Right kidney (tissue), 1 donor: ENCODE measurements at regions not wholly inside any gene's neighbourhood (a gene's known extent, or its start where the extent isn't known, plus 50 kb on each side); places are given as distances from the start of the nearest gene placed in this dataset.

Experiments
- DNase-seq: peaks from one replicate; pipeline ENCODE4 v3.0.0-alpha.2; 2016

DNA sequence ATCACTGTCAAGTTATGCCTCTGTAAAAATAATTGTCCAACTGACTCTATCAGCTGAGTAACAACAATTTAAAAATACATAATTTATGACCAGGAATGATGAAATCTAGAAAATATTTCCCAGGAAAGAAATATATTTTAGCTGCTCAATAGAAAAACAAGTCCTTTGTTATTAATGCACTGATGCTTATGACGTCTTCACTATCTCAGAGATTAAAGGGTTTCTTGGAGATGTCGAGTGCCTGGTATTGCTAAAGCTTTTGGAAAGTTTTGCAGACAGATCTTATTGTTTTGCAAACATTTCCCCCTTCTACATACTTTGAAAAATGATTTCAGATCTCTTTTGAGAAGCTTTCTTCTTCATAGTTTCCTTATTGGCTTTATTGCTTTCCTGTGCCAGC is 154.6 kb upstream of the RPS6KA3 start:
- DNase-seq = no peak

GRCh38 chrX:20420058-20420457 is 153.3 kb upstream of the RPS6KA3 start:
- DNase-seq = no peak

GRCh38 chrX:20418379-20419150 is 151.9 kb upstream of the RPS6KA3 start:
- DNase-seq = no peak

GRCh38 chrX:20414762-20415445 is 148.2 kb upstream of the RPS6KA3 start:
- DNase-seq = no peak

GRCh38 chrX:20414066-20414465 is 147.4 kb upstream of the RPS6KA3 start:
- DNase-seq = no peak

- no peak for DNase-seq
Observed at GRCh38 chrX:20412871-20413486, 146.3 kb upstream of the RPS6KA3 start.

DNA sequence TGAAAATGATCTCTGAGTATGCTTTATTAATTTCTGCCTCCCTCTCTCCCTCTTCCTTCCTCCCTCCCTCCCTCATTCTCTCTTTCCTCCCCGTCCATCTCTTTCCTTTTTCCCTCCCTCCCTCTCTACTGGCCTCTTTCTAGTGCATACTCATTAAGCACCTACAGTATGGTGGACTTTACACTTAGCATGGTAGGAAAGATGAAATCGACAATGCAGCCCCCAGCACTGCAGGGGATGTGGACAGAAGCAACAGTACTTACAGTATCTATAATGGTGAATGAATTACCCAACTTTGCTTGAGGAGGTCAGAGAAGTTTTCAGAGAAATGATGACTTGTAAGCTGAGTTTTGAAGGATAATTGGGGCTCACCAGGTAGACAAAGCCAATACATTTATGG is 143.8 kb upstream of the RPS6KA3 start:
- DNase-seq = no peak

DNA sequence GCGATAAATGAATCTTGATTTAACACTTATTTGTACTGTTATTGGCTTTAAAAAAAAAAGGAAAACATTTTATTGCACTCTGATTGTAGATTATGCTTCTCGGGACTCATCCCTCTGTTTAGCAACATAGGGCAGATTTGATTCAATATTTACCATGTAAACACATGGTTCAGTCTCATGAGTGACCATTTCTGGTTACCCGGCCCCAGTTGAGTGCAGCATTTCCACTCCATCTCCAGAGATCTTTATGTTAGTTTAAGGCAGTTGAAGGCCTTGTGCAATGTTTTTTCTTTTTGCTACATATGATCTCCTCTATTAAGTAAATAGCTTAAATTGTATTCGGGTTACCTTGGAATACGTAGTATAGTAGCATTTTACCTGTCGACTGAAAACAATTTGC is 143.3 kb upstream of the RPS6KA3 start:
- no peak for DNase-seq

DNA sequence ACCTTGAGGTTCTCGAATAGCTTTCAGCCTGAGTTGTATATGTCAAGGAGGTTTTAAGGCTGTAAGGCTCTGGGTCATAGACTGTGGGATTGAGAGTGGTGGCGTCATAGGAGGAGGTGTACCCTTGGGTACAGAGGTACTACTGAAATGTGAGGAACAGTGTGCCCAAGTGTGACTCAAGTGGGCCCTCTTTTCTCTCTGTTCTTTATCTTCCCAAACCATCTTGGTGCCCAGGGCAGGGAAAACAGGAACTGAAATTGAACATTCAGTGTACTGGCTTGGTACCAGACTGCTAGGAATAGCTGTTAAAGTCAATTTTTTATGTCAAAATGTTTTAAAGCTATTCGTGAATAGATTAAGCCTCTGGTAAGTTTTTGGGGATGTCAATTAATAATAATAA is 136.2 kb upstream of the RPS6KA3 start:
- no peak for DNase-seq

DNA sequence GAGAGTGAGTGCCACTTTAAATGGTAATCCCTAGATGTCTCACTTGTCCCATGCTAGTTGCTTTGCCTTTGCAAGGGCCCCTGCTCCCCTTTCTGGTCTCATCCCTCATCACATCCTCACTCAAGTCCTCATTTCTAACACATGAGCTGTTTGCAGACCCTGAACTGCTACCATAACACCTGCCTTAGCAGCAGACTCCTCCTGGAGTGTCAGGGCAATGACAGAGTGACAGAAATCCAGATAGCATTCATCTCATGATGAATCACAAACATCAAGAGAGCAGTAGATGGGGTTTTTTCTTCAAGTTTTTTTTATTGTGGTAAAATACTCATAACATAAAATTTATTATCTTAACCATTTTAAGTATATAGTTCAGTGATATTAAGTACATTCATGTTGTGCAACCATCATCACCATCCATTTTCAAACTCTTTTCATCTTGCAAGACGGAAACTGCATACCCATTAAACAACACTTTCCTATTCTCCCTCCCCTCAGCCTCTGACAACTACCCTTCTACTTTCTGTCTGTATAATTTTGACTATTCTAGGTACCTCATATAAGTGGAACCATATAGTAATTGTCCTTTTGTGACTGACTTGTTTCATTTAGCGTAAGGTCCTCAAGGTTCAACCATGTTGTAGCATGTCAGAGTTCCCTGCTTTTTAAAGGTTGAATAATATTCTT is 133.2 kb upstream of the RPS6KA3 start:
- DNase-seq = no peak

GRCh38 chrX:20397587-20397986 is 130.9 kb upstream of the RPS6KA3 start:
- DNase-seq = no peak

- DNase-seq = no peak
Observed at GRCh38 chrX:20394451-20394850, 127.7 kb upstream of the RPS6KA3 start.

- DNase-seq = no peak
Observed at GRCh38 chrX:20393944-20394343, 127.2 kb upstream of the RPS6KA3 start.

GRCh38 chrX:20388594-20388993 is 121.9 kb upstream of the RPS6KA3 start:
- DNase-seq = no peak

- no peak for DNase-seq
Observed at GRCh38 chrX:20383477-20383876, 116.8 kb upstream of the RPS6KA3 start.

DNA sequence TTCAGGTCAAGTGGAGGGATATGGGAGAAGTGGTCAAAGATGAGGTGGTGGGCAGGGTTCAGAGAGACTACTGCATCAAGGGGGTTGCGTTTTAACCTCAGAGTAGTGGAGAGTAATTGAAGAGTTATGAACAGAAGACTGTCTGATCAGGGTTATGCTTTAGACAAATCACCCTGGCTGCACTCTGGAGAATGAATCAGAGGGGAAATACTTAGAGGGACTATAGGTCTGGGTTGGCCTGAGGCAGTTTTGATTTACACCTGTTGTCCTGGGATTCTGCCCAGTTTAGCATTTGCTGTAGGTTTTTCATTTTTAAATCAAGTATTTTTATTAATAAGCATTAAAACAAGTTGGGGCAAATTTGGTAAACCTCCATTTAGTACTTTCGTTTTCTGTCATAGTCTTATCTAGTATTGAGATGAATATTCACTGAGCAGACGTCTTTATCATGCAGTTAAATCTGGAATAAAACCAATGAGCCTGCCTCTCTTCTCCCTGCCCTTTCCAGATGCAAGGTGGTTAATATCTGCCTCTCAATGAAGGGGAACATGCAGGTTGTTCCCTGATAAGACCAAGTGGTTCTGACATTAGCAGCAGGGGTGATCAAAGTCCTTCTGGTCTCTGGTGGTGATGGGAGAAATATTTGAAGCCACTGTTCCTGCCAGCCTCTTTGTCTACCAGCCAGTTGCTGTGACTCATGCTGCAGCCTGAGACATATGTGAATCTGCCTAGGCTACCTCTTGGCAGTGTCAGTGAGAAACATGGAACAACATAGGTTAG is 116.0 kb upstream of the RPS6KA3 start:
- no peak for DNase-seq

- no peak for DNase-seq
Observed at GRCh38 chrX:20382082-20382481, 115.4 kb upstream of the RPS6KA3 start.

DNA sequence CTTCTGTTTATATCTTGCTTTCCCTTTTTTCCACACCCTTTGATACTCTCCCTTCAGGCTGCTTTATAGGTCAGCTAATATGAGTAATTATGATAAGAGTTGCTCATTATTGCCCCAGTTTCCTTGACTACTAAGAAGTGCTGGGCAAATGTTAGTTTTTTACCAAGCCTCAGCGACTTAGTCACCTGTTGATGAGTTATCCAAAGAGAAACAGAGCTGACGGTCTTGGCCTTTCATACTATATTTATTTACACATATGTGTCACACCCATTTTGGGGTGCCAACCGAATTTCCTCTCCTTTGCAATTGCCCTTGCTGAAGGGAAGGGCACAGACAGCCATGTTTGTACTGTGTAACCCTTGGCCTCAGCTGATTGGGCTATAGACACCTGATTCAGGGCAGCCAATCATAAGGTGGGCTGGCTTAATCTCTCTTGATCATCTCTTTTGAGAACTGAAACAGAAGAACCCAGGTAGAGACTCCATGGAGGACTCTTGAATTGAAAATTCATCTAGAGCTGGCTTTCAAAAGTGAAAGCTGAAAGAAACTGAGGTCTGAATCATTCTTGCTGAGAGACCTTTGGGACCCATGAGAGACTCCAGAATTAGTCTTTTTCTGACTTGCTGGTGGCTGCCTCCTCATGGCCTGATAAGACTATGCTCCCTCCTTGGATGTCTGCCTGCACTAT is 111.7 kb upstream of the RPS6KA3 start:
- no peak for DNase-seq

DNA sequence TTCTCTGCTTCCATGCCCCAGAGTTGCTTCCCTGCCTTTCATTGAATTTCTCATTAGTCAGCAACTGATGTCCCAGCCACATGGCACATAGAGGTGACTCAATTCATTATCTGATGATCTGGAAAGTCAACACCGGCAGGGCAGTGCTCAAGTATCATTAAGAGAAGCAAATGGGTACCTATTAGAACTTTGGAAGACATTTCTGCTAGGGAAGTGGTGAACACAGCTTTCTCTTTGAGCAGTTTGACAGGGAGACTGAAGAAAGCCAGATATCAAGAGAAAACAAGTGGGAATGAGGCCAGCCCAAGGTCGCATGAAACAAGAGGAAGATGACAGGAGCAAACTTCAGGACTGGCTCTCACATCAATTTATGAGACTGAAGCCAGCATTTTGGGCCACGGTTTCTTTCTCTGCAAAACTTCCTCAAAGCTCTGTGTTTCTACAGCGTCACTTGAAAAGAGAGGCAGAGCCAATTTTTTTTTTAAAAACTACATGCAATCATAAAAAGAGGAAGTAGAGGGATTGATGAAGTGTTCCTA is 108.3 kb upstream of the RPS6KA3 start:
- DNase-seq = no peak

DNA sequence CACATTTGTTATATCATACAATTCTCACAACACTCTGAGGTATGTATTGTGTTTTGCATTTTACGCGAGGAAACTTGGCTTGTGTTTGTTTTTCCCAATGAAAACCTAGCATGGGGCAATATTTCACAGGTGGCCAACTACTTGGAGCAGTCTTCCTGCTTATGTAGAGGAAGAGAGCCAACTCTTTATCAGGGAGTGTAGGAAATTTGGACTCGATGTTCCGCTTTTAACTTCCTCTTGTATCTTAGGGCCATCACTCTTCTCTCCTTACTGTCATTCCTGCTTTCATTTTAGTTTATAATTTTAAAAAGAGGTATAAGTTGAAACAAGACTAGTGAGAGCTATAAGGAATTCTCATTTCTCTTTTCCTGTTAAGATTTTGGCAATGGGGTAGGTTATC is 107.7 kb upstream of the RPS6KA3 start:
- DNase-seq = no peak

DNA sequence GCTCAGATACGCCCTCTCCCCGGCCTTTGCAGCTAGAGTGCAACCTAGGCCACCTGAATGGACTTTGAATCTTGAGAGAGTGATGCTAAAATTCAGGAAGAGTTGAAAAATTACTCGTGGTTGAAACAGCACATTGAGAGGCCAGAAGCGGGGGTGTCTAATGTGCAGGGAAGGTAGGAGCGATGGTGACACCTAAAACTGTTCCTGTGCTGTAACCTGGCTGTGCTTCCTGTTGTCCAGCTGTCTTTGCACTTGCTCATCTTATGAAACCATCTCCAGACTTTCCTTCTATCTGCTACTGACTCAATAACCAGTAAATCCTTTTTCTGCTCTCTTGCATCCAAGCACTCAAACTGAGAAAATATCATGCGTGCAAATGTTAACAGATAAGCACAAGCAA is 106.4 kb upstream of the RPS6KA3 start:
- no peak for DNase-seq
